ENCODE measurements at regions not wholly inside any gene's neighbourhood (a gene's known extent, or its start where the extent isn't known, plus 50 kb on each side); places are given as distances from the start of the nearest gene placed in this dataset.
"Not testable (repeated sequence)": the region's sequence is repeated elsewhere in the genome, so short reads cannot be mapped to it uniquely, and the experiment has no call there.

- H3K4me1 ChIP-seq = no peaks in the 10 kb centered on the region
- 86 to 92% (median 88%) methylated on average over 14 of the region's 14 CpGs for WGBS, 5 donors
- H3K36me3 ChIP-seq = no peaks in the 10 kb centered on the region
- TF ChIP-seq POLR2A (IDR thresholded peaks at IDR 0.05) (no peak), CTCF (IDR thresholded peaks at IDR 0.05) (no peak), EP300 (IDR thresholded peaks at IDR 0.05) (no peak), POLR2AphosphoS5 (IDR thresholded peaks at IDR 0.05) (no peak)
- intact Hi-C loops (cut with DNase I; ENCODE audit: low total_unique reads) = no loop called here
- H3K4me3 ChIP-seq = no peak overlapping the region
- no peaks in the 10 kb centered on the region for H3K27me3 ChIP-seq
- no peak for DNase-seq
- H3K27ac ChIP-seq = no peak overlapping the region
- H3K9me3 ChIP-seq = no peaks in the 10 kb centered on the region
Measured at GRCh38 chr6:4636191-4636880, 139.9 kb upstream of the CDYL start.

- intact Hi-C loops (cut with DNase I; ENCODE audit: low total_unique reads) = no loop called here
- 46 to 53% (median 52%) methylated on average over 5 of the region's 5 CpGs for WGBS, 5 donors
Measured at GRCh38 chr6:4635666-4636065, 140.5 kb upstream of the CDYL start.

GRCh38 chr6:4632421-4632820, 143.8 kb upstream of the CDYL start:
- Histone ChIP-seq H3K4me1 (no peaks in the 10 kb centered on the region), H3K36me3 (no peaks in the 10 kb centered on the region), H3K9me3 (peaks cover 0 to 30% (median 25%) of the 10 kb centered on the region in 4 donors), H3K27ac (no peak overlapping the region), H3K4me3 (no peak overlapping the region), H3K27me3 (no peaks in the 10 kb centered on the region)
- 80 to 94% (median 83%) methylated on average over 2 of the region's 2 CpGs for WGBS, 5 donors
- intact Hi-C loops (cut with DNase I; ENCODE audit: low total_unique reads) = no loop called here
- TF ChIP-seq CTCF (IDR thresholded peaks at IDR 0.05) (no peak), POLR2AphosphoS5 (IDR thresholded peaks at IDR 0.05) (no peak), POLR2A (IDR thresholded peaks at IDR 0.05) (no peak), EP300 (IDR thresholded peaks at IDR 0.05) (no peak)
- DNase-seq = no peak

More at GRCh38 chr6:4635666-4636065, 140.5 kb upstream of the CDYL start:
- Histone ChIP-seq H3K27ac (no peak overlapping the region), H3K4me1 (no peaks in the 10 kb centered on the region), H3K36me3 (no peaks in the 10 kb centered on the region), H3K9me3 (peaks cover 0 to 4% (median 2%) of the 10 kb centered on the region in 4 donors), H3K27me3 (no peaks in the 10 kb centered on the region), H3K4me3 (no peak overlapping the region)
- TF ChIP-seq POLR2AphosphoS5 (IDR thresholded peaks at IDR 0.05) = no peak
- no peak for TF ChIP-seq CTCF (IDR thresholded peaks at IDR 0.05)
- TF ChIP-seq EP300 (IDR thresholded peaks at IDR 0.05) = no peak
- no peak for TF ChIP-seq POLR2A (IDR thresholded peaks at IDR 0.05)
- DNase-seq = no peak

- DNase-seq; H3K4me3 ChIP-seq; H3K4me1 ChIP-seq; H3K27me3 ChIP-seq; H3K27ac ChIP-seq; intact Hi-C loops (cut with DNase I; ENCODE audit: low total_unique reads); H3K36me3 ChIP-seq: not testable (repeated sequence)
- 89 to 100% (median 92%) methylated on average over 1 of the region's 1 CpG for WGBS, 5 donors
- H3K9me3 ChIP-seq = peaks cover 0 to 30% (median 25%) of the 10 kb centered on the region in 4 donors
Measured at GRCh38 chr6:4629789-4630188, 146.4 kb upstream of the CDYL start.

- Histone ChIP-seq H3K27me3 (no peaks in the 10 kb centered on the region), H3K4me3 (no peak overlapping the region), H3K4me1 (no peaks in the 10 kb centered on the region), H3K27ac (no peak overlapping the region), H3K9me3 (peaks cover 0 to 26% (median 22%) of the 10 kb centered on the region in 4 donors), H3K36me3 (no peaks in the 10 kb centered on the region)
- 83 to 91% (median 88%) methylated on average over 6 of the region's 6 CpGs for WGBS, 5 donors
- intact Hi-C loops (cut with DNase I; ENCODE audit: low total_unique reads) = no loop called here
- DNase-seq = no peak
- TF ChIP-seq POLR2AphosphoS5 (IDR thresholded peaks at IDR 0.05) (no peak), CTCF (IDR thresholded peaks at IDR 0.05) (no peak), EP300 (IDR thresholded peaks at IDR 0.05) (no peak), POLR2A (IDR thresholded peaks at IDR 0.05) (no peak)
Measured at GRCh38 chr6:4625557-4625956, 150.6 kb upstream of the CDYL start.

Measured in stomach (tissue), 8 donors.